ENCODE measurements at regions not wholly inside any gene's neighbourhood (a gene's known extent, or its start where the extent isn't known, plus 50 kb on each side); places are given as distances from the start of the nearest gene placed in this dataset.
"Not testable (repeated sequence)": the region's sequence is repeated elsewhere in the genome, so short reads cannot be mapped to it uniquely, and the experiment has no call there.

DNA sequence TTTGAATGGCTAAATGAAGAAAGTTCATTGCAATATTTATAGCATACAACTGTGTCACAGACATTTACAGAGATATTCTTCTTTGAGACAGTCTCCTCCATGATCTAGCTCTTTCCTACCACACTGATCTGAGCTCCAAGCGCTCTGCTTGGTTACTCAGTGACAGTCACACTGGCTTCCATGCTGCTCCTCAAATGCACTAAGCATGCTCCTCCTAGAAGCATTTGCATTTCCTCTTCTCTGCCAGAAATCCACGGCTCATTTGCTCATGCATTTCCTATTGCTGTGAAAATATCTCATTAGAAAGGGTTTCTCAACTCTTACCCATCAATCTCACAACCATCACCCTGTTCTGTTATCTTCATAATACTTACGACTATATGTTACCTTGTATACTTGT lies 208.2 kb downstream of the UBE2NL start:
- TF ChIP-seq POLR2A (IDR thresholded peaks at IDR 0.05): not testable (repeated sequence)
- TF ChIP-seq, protein P1, sequence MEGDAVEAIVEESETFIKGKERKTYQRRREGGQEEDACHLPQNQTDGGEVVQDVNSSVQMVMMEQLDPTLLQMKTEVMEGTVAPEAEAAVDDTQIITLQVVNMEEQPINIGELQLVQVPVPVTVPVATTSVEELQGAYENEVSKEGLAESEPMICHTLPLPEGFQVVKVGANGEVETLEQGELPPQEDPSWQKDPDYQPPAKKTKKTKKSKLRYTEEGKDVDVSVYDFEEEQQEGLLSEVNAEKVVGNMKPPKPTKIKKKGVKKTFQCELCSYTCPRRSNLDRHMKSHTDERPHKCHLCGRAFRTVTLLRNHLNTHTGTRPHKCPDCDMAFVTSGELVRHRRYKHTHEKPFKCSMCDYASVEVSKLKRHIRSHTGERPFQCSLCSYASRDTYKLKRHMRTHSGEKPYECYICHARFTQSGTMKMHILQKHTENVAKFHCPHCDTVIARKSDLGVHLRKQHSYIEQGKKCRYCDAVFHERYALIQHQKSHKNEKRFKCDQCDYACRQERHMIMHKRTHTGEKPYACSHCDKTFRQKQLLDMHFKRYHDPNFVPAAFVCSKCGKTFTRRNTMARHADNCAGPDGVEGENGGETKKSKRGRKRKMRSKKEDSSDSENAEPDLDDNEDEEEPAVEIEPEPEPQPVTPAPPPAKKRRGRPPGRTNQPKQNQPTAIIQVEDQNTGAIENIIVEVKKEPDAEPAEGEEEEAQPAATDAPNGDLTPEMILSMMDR (IDR thresholded peaks at IDR 0.05): not testable (repeated sequence)

Data from adrenal gland (tissue), 5 donors.